Mesothelial cell of epicardium (in vitro differentiated cells): ENCODE measurements at regions not wholly inside any gene's neighbourhood (a gene's known extent, or its start where the extent isn't known, plus 50 kb on each side); places are given as distances from the start of the nearest gene placed in this dataset.
A peak's percentile ranks its signal among the peaks of the same experiment; 100 is the strongest.

ENCODE experiments used
- DNase-seq, 2 experiments: peaks; one replicate each; pipeline ENCODE4 v3.0.0; 2021; ENCODE audit warnings: low spot score in 2 of 2; ENCODE audit not compliant: unreplicated experiment in 2 of 2
- H3K27ac Mint-ChIP-seq: 2 replicates; pipeline ENCODE4 v1.8.0; 2021; ENCODE audit warnings: mixed read lengths
- H3K27me3 Mint-ChIP-seq: 2 replicates; pipeline ENCODE4 v1.8.0; 2021; ENCODE audit warnings: low read depth, mixed read lengths
- H3K36me3 Mint-ChIP-seq: 2 replicates; pipeline ENCODE4 v1.8.0; 2021; ENCODE audit warnings: mixed read lengths
- H3K4me1 Mint-ChIP-seq: 2 replicates; pipeline ENCODE4 v1.8.0; 2021; ENCODE audit warnings: mixed read lengths
- H3K4me3 Mint-ChIP-seq: 2 replicates; pipeline ENCODE4 v1.8.0; 2021; ENCODE audit warnings: mild to moderate bottlenecking, moderate library complexity, mixed read lengths
- H3K9me3 Mint-ChIP-seq: 2 replicates; pipeline ENCODE4 v1.8.0; 2021; ENCODE audit warnings: mixed read lengths
- CTCF ChIP-seq: fragments of 200-600 bp; sonication (generic); IDR thresholded peaks from one replicate; pipeline ENCODE4 v1.5.0; 2021; ENCODE audit warnings: antibody characterized with exemption; ENCODE audit not compliant: unreplicated experiment

GRCh38 chr11:103709371-103709770 lies 327.1 kb upstream of the DDI1 start:
- no peak overlapping the region for H3K27ac Mint-ChIP-seq
- TF ChIP-seq CTCF: no peak
- DNase-seq: no peak
- H3K4me1 Mint-ChIP-seq: peaks cover 6% of the 10 kb centered on the region
- H3K9me3 Mint-ChIP-seq: peaks cover 28% of the 10 kb centered on the region
- H3K4me3 Mint-ChIP-seq: no peak overlapping the region
- no peaks in the 10 kb centered on the region for H3K36me3 Mint-ChIP-seq
- H3K27me3 Mint-ChIP-seq: no peaks in the 10 kb centered on the region

DNA sequence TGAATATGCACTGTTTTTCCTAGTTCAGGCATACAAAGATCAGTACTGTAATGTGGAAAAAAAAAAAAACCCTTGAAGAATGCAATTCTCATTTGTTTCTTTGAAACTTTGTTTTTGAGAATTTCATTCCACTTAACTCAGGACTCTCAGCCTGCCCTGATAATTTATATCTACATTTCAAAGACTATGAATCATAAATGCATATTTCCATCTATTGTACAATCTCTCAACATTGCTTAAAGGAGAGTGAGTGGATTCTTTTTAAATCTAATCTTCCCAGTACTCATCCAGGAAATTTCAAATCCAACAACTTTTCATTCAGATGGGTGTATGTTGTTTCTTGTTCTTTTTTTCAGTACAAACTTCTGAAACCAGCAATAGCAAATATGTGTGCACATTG lies 322.2 kb upstream of the DDI1 start:
- Mint-ChIP-seq H3K4me3 (no peak overlapping the region), H3K36me3 (peaks cover 5% of the 10 kb centered on the region), H3K9me3 (peaks cover 40% of the 10 kb centered on the region), H3K27ac (peak overlapping the region; percentile 67), H3K4me1 (peaks cover 15% of the 10 kb centered on the region), H3K27me3 (no peaks in the 10 kb centered on the region)
- no peak for DNase-seq
- no peak for TF ChIP-seq CTCF

GRCh38 chr11:103716363-103716762 lies 320.1 kb upstream of the DDI1 start:
- peaks cover 8% of the 10 kb centered on the region for H3K36me3 Mint-ChIP-seq
- H3K4me3 Mint-ChIP-seq: no peak overlapping the region
- H3K27me3 Mint-ChIP-seq: no peaks in the 10 kb centered on the region
- peaks cover 15% of the 10 kb centered on the region for H3K4me1 Mint-ChIP-seq
- DNase-seq: no peak
- TF ChIP-seq CTCF: no peak
- H3K27ac Mint-ChIP-seq: no peak overlapping the region
- H3K9me3 Mint-ChIP-seq: peaks cover 37% of the 10 kb centered on the region

DNA sequence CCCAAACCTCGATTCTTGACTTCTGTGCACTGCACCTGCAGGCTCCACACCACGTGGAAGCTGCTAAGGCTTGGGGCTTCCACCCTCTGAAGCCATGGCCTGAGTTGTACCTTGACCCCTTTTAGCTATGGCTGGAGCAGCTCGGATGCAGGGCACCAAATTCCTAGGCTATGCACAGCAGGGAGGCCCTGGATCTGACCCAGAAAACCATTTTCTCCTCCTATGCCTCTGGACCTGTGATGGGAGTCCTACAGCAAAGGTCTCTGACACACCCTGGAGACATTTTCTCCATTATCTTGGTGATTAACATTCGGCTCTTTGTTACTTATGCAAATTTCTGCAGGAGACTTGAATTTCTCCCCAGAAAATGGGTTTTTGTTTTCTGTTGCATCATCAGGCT lies 309.2 kb upstream of the DDI1 start:
- Mint-ChIP-seq H3K4me3 (no peak overlapping the region), H3K27me3 (no peaks in the 10 kb centered on the region), H3K4me1 (peaks cover 14% of the 10 kb centered on the region), H3K27ac (no peak overlapping the region), H3K36me3 (peaks cover 14% of the 10 kb centered on the region), H3K9me3 (peaks cover 45% of the 10 kb centered on the region)
- no peak for DNase-seq
- no peak for TF ChIP-seq CTCF

GRCh38 chr11:103729617-103730016 lies 306.8 kb upstream of the DDI1 start:
- Mint-ChIP-seq H3K27me3 (no peaks in the 10 kb centered on the region), H3K4me1 (peaks cover 20% of the 10 kb centered on the region), H3K9me3 (peaks cover 26% of the 10 kb centered on the region), H3K36me3 (peaks cover 13% of the 10 kb centered on the region), H3K4me3 (no peak overlapping the region), H3K27ac (no peak overlapping the region)
- TF ChIP-seq CTCF: no peak
- no peak for DNase-seq
